MCF 10A (cell line): ENCODE measurements at regions not wholly inside any gene's neighbourhood (a gene's known extent, or its start where the extent isn't known, plus 50 kb on each side); places are given as distances from the start of the nearest gene placed in this dataset.
"Not testable (repeated sequence)": the region's sequence is repeated elsewhere in the genome, so short reads cannot be mapped to it uniquely, and the experiment has no call there.

Experiments
- BruUV-seq: library from RNA; stranded (reverse); fragments of 400-500 nt; replicated peaks from 2 replicates; lab custom pipeline; 2021; lab: Mats Ljungman, UMichigan
- CTCF ChIA-PET: fragments of 300-600 bp; sonication (Branson Sonifier 250); formaldehyde crosslinking; extraction: SDS; loops from one replicate; lab custom pipeline; 2021; ENCODE audit warnings: antibody characterized with exemption, inconsistent platforms; lab: Yijun Ruan, JAX
- POLR2A ChIA-PET: fragments of 300-600, 350-650 bp; sonication (Branson Sonifier 250); formaldehyde crosslinking; extraction: SDS; loops from one replicate; lab custom pipeline; 2020; ENCODE audit warnings: antibody characterized with exemption, inconsistent platforms; lab: Yijun Ruan, JAX
- DNase-seq: peaks from one replicate; pipeline ENCODE4 v3.0.0-alpha.2; 2018; ENCODE audit not compliant: unreplicated experiment
- H3K27ac Mint-ChIP-seq: one replicate; pipeline ENCODE4 v1.8.0; 2022; ENCODE audit warnings: mild to moderate bottlenecking, low read depth, mixed read lengths; ENCODE audit not compliant: unreplicated experiment
- H3K27me3 Mint-ChIP-seq: one replicate; pipeline ENCODE4 v1.8.0; 2022; ENCODE audit warnings: mixed read lengths; ENCODE audit not compliant: insufficient read depth, unreplicated experiment
- H3K36me3 Mint-ChIP-seq: one replicate; pipeline ENCODE4 v1.8.0; 2022; ENCODE audit warnings: mild to moderate bottlenecking, moderate library complexity, mixed read lengths; ENCODE audit not compliant: insufficient read depth, unreplicated experiment
- H3K4me1 Mint-ChIP-seq: one replicate; pipeline ENCODE4 v1.8.0; 2022; ENCODE audit warnings: mixed read lengths; ENCODE audit not compliant: insufficient read depth, unreplicated experiment
- H3K4me3 Mint-ChIP-seq: one replicate; pipeline ENCODE4 v1.8.0; 2022; ENCODE audit warnings: mild to moderate bottlenecking, moderate library complexity, mixed read lengths; ENCODE audit not compliant: unreplicated experiment
- H3K9me3 Mint-ChIP-seq: one replicate; pipeline ENCODE4 v1.8.0; 2022; ENCODE audit warnings: mixed read lengths; ENCODE audit not compliant: unreplicated experiment
- CTCF ChIP-seq: fragments of 200-600 bp; IDR thresholded peaks from one replicate; pipeline ENCODE4 v1.8.0; 2022; ENCODE audit warnings: antibody characterized with exemption, mild to moderate bottlenecking; ENCODE audit not compliant: unreplicated experiment
- intact Hi-C: fragments of 100-400 bp; cut with micrococcal nuclease; formaldehyde crosslinking; loops from 2 replicates; pipeline ENCODE4 v1.14.1; 2022

- CTCF ChIA-PET: interaction anchor here (0.6 to 0.9 kb wide), 2 partner anchors 59 to 389 kb away, joined by 3 read pairs; no protein-coding TSS in a partner anchor
- Mint-ChIP-seq H3K27ac (no peak overlapping the region), H3K9me3 (no peaks in the 10 kb centered on the region), H3K4me1 (no peaks in the 10 kb centered on the region), H3K36me3 (no peaks in the 10 kb centered on the region), H3K4me3 (no peak overlapping the region), H3K27me3 (peaks cover 12% of the 10 kb centered on the region)
- DNase-seq: no peak
- TF ChIP-seq CTCF: no peak
- no TSS peak for BruUV-seq
- intact Hi-C loops: no loop called here
- POLR2A ChIA-PET: no interaction called here
Observed at GRCh38 chr2:175676813-175677212, 325.3 kb downstream of the LNPK start.

- H3K36me3 Mint-ChIP-seq, H3K4me3 Mint-ChIP-seq, BruUV-seq, H3K27ac Mint-ChIP-seq, H3K4me1 Mint-ChIP-seq, DNase-seq, intact Hi-C loops, H3K9me3 Mint-ChIP-seq: not testable (repeated sequence)
- H3K27me3 Mint-ChIP-seq: peaks cover 53% of the 10 kb centered on the region
- ChIA-PET CTCF (interaction anchor here (0.6 to 1.2 kb wide), 3 partner anchors 150 to 419 kb away, joined by 3 to 4 read pairs (median 3); no protein-coding TSS in a partner anchor), POLR2A (interaction anchor here (0.6 kb wide), 1 partner anchor 233 kb away, joined by 3 read pairs; no protein-coding TSS in a partner anchor)
Observed at GRCh38 chr2:175668804-175669203, 333.3 kb downstream of the LNPK start.

- ChIA-PET CTCF (interaction anchor here (1.2 kb wide), 1 partner anchor 436 kb away, joined by 3 read pairs; no protein-coding TSS in a partner anchor), POLR2A (no interaction called here)
- peaks cover 66% of the 10 kb centered on the region for H3K27me3 Mint-ChIP-seq
- intact Hi-C loops: no loop called here
- no peak overlapping the region for H3K27ac Mint-ChIP-seq
- DNase-seq: no peak
- no peak overlapping the region for H3K4me3 Mint-ChIP-seq
- no peaks in the 10 kb centered on the region for H3K4me1 Mint-ChIP-seq
- H3K36me3 Mint-ChIP-seq: no peaks in the 10 kb centered on the region
- no peaks in the 10 kb centered on the region for H3K9me3 Mint-ChIP-seq
- no TSS peak for BruUV-seq
- no peak for TF ChIP-seq CTCF
Observed at GRCh38 chr2:175662335-175662734, 339.7 kb downstream of the LNPK start.

GRCh38 chr2:175648577-175649063, 353.4 kb downstream of the LNPK start:
- no peak for DNase-seq
- Mint-ChIP-seq H3K36me3 (no peaks in the 10 kb centered on the region), H3K9me3 (no peaks in the 10 kb centered on the region), H3K27ac (no peak overlapping the region), H3K4me3 (no peak overlapping the region), H3K4me1 (no peaks in the 10 kb centered on the region), H3K27me3 (no peaks in the 10 kb centered on the region)
- intact Hi-C loops: no loop called here
- BruUV-seq: no TSS peak
- no peak for TF ChIP-seq CTCF
- CTCF ChIA-PET: no interaction called here
- POLR2A ChIA-PET: no interaction called here
